ENCODE measurements at regions not wholly inside any gene's neighbourhood (a gene's known extent, or its start where the extent isn't known, plus 50 kb on each side); places are given as distances from the start of the nearest gene placed in this dataset.

DNA sequence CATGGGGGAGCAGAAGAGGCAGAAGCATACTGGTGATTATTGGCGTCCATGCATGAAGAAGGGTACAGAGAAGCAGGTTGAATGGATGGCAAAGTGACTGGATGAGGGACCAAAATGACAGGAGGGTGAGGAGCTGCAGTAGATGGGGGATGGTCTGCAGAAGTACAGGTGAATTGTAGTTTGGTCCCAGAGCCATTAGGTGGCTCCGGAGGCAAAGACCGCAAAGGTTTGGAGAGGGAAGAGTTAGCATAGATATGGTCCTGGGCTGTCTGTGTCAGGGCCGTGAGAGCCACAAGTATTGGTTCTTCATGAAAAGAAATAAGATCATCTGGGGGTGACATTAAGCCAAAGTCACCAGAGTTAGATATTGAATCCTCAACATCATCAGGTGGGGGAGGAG lies 59.0 kb upstream of the ZNF726 start:
- TF ChIP-seq, protein P1, sequence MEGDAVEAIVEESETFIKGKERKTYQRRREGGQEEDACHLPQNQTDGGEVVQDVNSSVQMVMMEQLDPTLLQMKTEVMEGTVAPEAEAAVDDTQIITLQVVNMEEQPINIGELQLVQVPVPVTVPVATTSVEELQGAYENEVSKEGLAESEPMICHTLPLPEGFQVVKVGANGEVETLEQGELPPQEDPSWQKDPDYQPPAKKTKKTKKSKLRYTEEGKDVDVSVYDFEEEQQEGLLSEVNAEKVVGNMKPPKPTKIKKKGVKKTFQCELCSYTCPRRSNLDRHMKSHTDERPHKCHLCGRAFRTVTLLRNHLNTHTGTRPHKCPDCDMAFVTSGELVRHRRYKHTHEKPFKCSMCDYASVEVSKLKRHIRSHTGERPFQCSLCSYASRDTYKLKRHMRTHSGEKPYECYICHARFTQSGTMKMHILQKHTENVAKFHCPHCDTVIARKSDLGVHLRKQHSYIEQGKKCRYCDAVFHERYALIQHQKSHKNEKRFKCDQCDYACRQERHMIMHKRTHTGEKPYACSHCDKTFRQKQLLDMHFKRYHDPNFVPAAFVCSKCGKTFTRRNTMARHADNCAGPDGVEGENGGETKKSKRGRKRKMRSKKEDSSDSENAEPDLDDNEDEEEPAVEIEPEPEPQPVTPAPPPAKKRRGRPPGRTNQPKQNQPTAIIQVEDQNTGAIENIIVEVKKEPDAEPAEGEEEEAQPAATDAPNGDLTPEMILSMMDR (IDR thresholded peaks at IDR 0.05), result no peak
- TF ChIP-seq EP300 (IDR thresholded peaks at IDR 0.05; ENCODE audit: low read depth) (no peak), POLR2AphosphoS5 (IDR thresholded peaks at IDR 0.05) (no peak), POLR2A (IDR thresholded peaks at IDR 0.05) (no peak)
- Histone ChIP-seq H3K36me3 (no peaks in the 10 kb centered on the region), H3K27me3 (no peaks in the 10 kb centered on the region), H3K9me3 (no peaks in the 10 kb centered on the region), H3K4me3 (no peak overlapping the region), H3K27ac (no peak overlapping the region), H3K4me1 (no peaks in the 10 kb centered on the region)
- intact Hi-C loops (cut with DNase I; ENCODE audit: low total_unique reads) (no loop called here), in situ Hi-C loops (cut with MboI; ENCODE audit: low pct_ligation_motif_present in 1 of 4, low pct_unique_long_range_greater_than_20kb in 1 of 4, low sequenced_read_pairs in 3 of 4) (no loop called here)
- WGBS, 2 donors (ENCODE audit: low coverage in 1 of 2), result 75 to 89% methylated on average over 2 to 4 of the region's 4 CpGs
- DNase-seq, result no peak

DNA sequence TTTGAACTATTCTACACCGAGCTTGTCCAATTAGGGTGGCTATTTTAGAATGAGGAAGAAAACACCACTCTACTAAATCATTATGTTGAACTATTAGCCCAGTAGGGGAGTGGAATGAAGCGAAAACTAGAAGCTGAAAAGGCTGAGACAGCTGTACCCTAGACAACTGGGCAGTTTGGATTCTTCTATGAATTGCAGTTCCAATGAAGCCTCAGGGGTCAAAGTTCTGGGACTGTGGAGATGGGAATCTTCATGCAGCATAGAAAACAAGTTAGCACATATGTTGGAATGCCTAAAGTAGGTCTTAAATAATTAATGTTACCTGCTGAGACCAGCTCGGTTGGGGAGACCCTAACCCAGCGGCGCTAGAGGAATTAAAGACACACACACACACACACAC lies 62.7 kb upstream of the ZNF726 start:
- in situ Hi-C loops (cut with MboI; ENCODE audit: low pct_ligation_motif_present in 1 of 4, low pct_unique_long_range_greater_than_20kb in 1 of 4, low sequenced_read_pairs in 3 of 4), result no loop called here
- DNase-seq, result no peak
- WGBS, 2 donors (ENCODE audit: low coverage in 1 of 2), result 83 to 88% methylated on average over 5 of the region's 5 CpGs
- no peak overlapping the region for H3K27ac ChIP-seq
- H3K4me1 ChIP-seq, result no peaks in the 10 kb centered on the region
- peaks cover 2 to 4% of the 10 kb centered on the region in 2 donors for H3K9me3 ChIP-seq
- H3K36me3 ChIP-seq, result no peaks in the 10 kb centered on the region
- no peak overlapping the region for H3K4me3 ChIP-seq
- TF ChIP-seq EP300 (IDR thresholded peaks at IDR 0.05; ENCODE audit: low read depth), result no peak
- TF ChIP-seq, protein P1 (IDR thresholded peaks at IDR 0.05), result no peak
- no peak for TF ChIP-seq POLR2AphosphoS5 (IDR thresholded peaks at IDR 0.05)
- no peak for TF ChIP-seq POLR2A (IDR thresholded peaks at IDR 0.05)
- intact Hi-C loops (cut with DNase I; ENCODE audit: low total_unique reads), result no loop called here
- no peaks in the 10 kb centered on the region for H3K27me3 ChIP-seq

DNA sequence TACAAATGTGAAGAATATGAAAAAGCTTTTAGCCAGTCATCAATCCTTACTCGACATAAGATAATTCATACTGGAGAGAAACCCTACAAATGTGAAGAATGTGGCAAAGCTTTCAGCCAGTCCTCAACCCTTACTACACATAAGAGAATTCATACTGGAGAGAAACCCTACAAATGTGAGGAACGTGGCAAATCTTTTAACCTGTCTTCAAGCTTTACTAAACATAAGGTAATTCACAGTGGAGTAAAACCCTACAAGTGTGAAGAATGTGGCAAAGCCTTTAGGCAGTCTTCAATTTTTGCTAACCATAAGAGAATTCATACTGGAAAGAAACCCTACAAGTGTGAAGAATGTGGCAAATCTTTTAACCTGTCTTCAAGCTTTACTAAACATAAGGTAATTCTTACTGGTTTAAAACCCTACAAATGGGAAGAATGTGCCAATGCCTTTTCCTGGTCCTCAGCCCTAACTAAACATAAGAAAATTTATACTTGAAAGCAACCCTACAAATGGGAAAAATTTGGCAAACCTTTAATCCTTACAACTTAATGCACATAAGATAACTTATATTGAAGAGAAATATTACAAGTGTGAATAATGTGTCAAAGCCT lies 74.1 kb upstream of the ZNF681 start:
- no peak overlapping the region for H3K4me3 ChIP-seq
- no peaks in the 10 kb centered on the region for H3K4me1 ChIP-seq
- no peaks in the 10 kb centered on the region for H3K27me3 ChIP-seq
- H3K36me3 ChIP-seq, result no peaks in the 10 kb centered on the region
- in situ Hi-C loops (cut with MboI; ENCODE audit: low pct_ligation_motif_present in 1 of 4, low pct_unique_long_range_greater_than_20kb in 1 of 4, low sequenced_read_pairs in 3 of 4), result no loop called here
- no peak for DNase-seq
- intact Hi-C loops (cut with DNase I; ENCODE audit: low total_unique reads), result no loop called here
- no peak overlapping the region for H3K27ac ChIP-seq
- TF ChIP-seq, protein P1 (IDR thresholded peaks at IDR 0.05), result no peak
- TF ChIP-seq POLR2AphosphoS5 (IDR thresholded peaks at IDR 0.05) (no peak), POLR2A (IDR thresholded peaks at IDR 0.05) (no peak), EP300 (IDR thresholded peaks at IDR 0.05; ENCODE audit: low read depth) (no peak)
- 79 to 89% methylated on average over 1 to 2 of the region's 2 CpGs for WGBS, 2 donors (ENCODE audit: low coverage in 1 of 2)
- H3K9me3 ChIP-seq, result peaks cover 67 to 77% of the 10 kb centered on the region in 2 donors

DNA sequence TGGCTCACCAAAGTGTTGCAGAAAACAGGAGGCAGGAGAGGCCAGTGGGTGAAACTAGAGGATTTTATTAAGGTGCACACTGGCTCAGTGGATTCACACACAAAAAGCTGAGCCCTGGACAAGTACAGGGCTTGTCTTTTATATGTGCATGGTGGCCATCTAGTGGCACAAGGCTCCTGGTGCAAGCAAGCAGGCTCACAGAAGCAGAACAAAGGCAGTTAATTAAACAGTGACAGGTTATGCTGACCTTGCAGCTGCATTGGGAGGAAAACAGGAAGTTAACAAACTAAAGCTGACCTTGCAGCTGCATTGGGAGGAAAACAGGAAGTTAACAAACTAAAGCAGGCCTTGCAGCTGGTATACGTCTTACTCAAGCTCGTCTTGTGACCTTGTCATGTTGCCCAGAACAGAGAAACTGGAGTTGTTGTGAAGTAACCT lies 65.3 kb upstream of the ZNF681 start:
- 20% methylated on average over 2 of the region's 2 CpGs; no CpG with 5 or more reads in 1 of the 2 donors for WGBS, 2 donors (ENCODE audit: low coverage in 1 of 2)
- peaks cover 34 to 44% of the 10 kb centered on the region in 2 donors for H3K9me3 ChIP-seq
- H3K4me1 ChIP-seq, result no peaks in the 10 kb centered on the region
- TF ChIP-seq POLR2AphosphoS5 (IDR thresholded peaks at IDR 0.05), result no peak
- TF ChIP-seq, protein P1 (IDR thresholded peaks at IDR 0.05), result peak in 3 of 5 experiments; percentile 8 to 42 (median 12)
- in situ Hi-C loops (cut with MboI; ENCODE audit: low pct_ligation_motif_present in 1 of 4, low pct_unique_long_range_greater_than_20kb in 1 of 4, low sequenced_read_pairs in 3 of 4) (no loop called here), intact Hi-C loops (cut with DNase I; ENCODE audit: low total_unique reads) (no loop called here)
- H3K4me3 ChIP-seq, result no peak overlapping the region
- no peak overlapping the region for H3K27ac ChIP-seq
- peak; percentile 16 for DNase-seq
- H3K27me3 ChIP-seq, result no peaks in the 10 kb centered on the region
- H3K36me3 ChIP-seq, result peaks cover 0 to 4% (median 0%) of the 10 kb centered on the region in 4 donors

Measured in transverse colon (tissue), 4 donors.